IgD-negative memory B cell (primary cell): ENCODE measurements at regions not wholly inside any gene's neighbourhood (a gene's known extent, or its start where the extent isn't known, plus 50 kb on each side); places are given as distances from the start of the nearest gene placed in this dataset.
"Not testable (repeated sequence)": the region's sequence is repeated elsewhere in the genome, so short reads cannot be mapped to it uniquely, and the experiment has no call there.

ENCODE experiments used
- H3K27ac Mint-ChIP-seq, 3 donors: one replicate each; pipeline ENCODE4 v1.8.0; 2020 to 2022; ENCODE audit warnings: mild to moderate bottlenecking in 3 of 3, mixed read lengths in 3 of 3, moderate library complexity in 1 of 3
- H3K27me3 Mint-ChIP-seq: one replicate; pipeline ENCODE4 v1.8.0; 2021; ENCODE audit warnings: mixed read lengths
- H3K36me3 Mint-ChIP-seq: one replicate; pipeline ENCODE4 v1.8.0; 2020; ENCODE audit warnings: mild to moderate bottlenecking, mixed read lengths
- H3K4me1 Mint-ChIP-seq, 3 donors: one replicate each; pipeline ENCODE4 v1.8.0; 2020 to 2022; ENCODE audit warnings: mixed read lengths in 3 of 3, mild to moderate bottlenecking in 1 of 3
- H3K4me3 Mint-ChIP-seq, 4 donors: one replicate each; pipeline ENCODE4 v1.8.0; 2020 to 2022; ENCODE audit warnings: mild to moderate bottlenecking in 4 of 4, mixed read lengths in 4 of 4, moderate library complexity in 3 of 4
- H3K9me3 Mint-ChIP-seq, 3 donors: one replicate each; pipeline ENCODE4 v1.8.0; 2020 to 2021; ENCODE audit warnings: mixed read lengths in 3 of 3, mild to moderate bottlenecking in 1 of 3

- Mint-ChIP-seq H3K27ac (no peak overlapping the region), H3K4me1 (no peaks in the 10 kb centered on the region), H3K27me3 (no peaks in the 10 kb centered on the region), H3K9me3 (peaks cover 3 to 17% (median 11%) of the 10 kb centered on the region in 3 donors), H3K36me3 (peaks cover 1% of the 10 kb centered on the region), H3K4me3 (no peak overlapping the region)
Observed at GRCh38 chr11:60592601-60593000, 77.4 kb downstream of the MS4A13 start.

- no peaks in the 10 kb centered on the region for H3K4me1 Mint-ChIP-seq
- H3K27ac Mint-ChIP-seq: no peak overlapping the region
- H3K9me3 Mint-ChIP-seq: peaks cover 3 to 23% (median 12%) of the 10 kb centered on the region in 3 donors
- no peak overlapping the region for H3K4me3 Mint-ChIP-seq
- peaks cover 1% of the 10 kb centered on the region for H3K36me3 Mint-ChIP-seq
- H3K27me3 Mint-ChIP-seq: no peaks in the 10 kb centered on the region
Observed at GRCh38 chr11:60594998-60595642, 79.9 kb downstream of the MS4A13 start.

- Mint-ChIP-seq H3K27ac (no peak overlapping the region), H3K4me1 (peaks cover 0 to 1% (median 0%) of the 10 kb centered on the region in 3 donors), H3K27me3 (peaks cover 3% of the 10 kb centered on the region), H3K4me3 (no peak overlapping the region), H3K36me3 (no peaks in the 10 kb centered on the region), H3K9me3 (no peaks in the 10 kb centered on the region)
Observed at GRCh38 chr11:60607483-60607882, 91.9 kb upstream of the MS4A8 start.

- H3K27ac Mint-ChIP-seq: no peak overlapping the region
- H3K36me3 Mint-ChIP-seq: no peaks in the 10 kb centered on the region
- peaks cover 3% of the 10 kb centered on the region for H3K27me3 Mint-ChIP-seq
- H3K4me3 Mint-ChIP-seq: no peak overlapping the region
- peaks cover 0 to 1% (median 0%) of the 10 kb centered on the region in 3 donors for H3K4me1 Mint-ChIP-seq
- H3K9me3 Mint-ChIP-seq: no peaks in the 10 kb centered on the region
Observed at GRCh38 chr11:60609632-60610031, 89.8 kb upstream of the MS4A8 start.

GRCh38 chr11:60610702-60611101, 88.7 kb upstream of the MS4A8 start:
- no peaks in the 10 kb centered on the region for H3K36me3 Mint-ChIP-seq
- peaks cover 0 to 1% (median 0%) of the 10 kb centered on the region in 3 donors for H3K4me1 Mint-ChIP-seq
- H3K27ac Mint-ChIP-seq: no peak overlapping the region
- H3K4me3 Mint-ChIP-seq: no peak overlapping the region
- H3K27me3 Mint-ChIP-seq: peaks cover 3% of the 10 kb centered on the region
- no peaks in the 10 kb centered on the region for H3K9me3 Mint-ChIP-seq

- Mint-ChIP-seq H3K36me3 (no peaks in the 10 kb centered on the region), H3K4me3 (no peak overlapping the region), H3K9me3 (no peaks in the 10 kb centered on the region), H3K4me1 (peaks cover 0 to 4% (median 2%) of the 10 kb centered on the region in 3 donors), H3K27me3 (peaks cover 1% of the 10 kb centered on the region), H3K27ac (no peak overlapping the region)
Observed at GRCh38 chr11:60615497-60615896, 83.9 kb upstream of the MS4A8 start.

- not testable (repeated sequence) for H3K36me3 Mint-ChIP-seq, H3K27ac Mint-ChIP-seq, H3K27me3 Mint-ChIP-seq, H3K4me1 Mint-ChIP-seq, H3K4me3 Mint-ChIP-seq, H3K9me3 Mint-ChIP-seq
Observed at GRCh38 chr11:60621940-60622339, 77.5 kb upstream of the MS4A8 start.

- not testable (repeated sequence) for H3K4me1 Mint-ChIP-seq, H3K27me3 Mint-ChIP-seq, H3K4me3 Mint-ChIP-seq, H3K36me3 Mint-ChIP-seq, H3K27ac Mint-ChIP-seq, H3K9me3 Mint-ChIP-seq
Observed at GRCh38 chr11:60622776-60623175, 76.6 kb upstream of the MS4A8 start.

GRCh38 chr11:60625262-60625661, 74.2 kb upstream of the MS4A8 start:
- Mint-ChIP-seq H3K27ac (no peak overlapping the region), H3K4me1 (peaks cover 0 to 3% (median 0%) of the 10 kb centered on the region in 3 donors), H3K27me3 (no peaks in the 10 kb centered on the region), H3K4me3 (no peak overlapping the region), H3K9me3 (peaks cover 0 to 3% (median 2%) of the 10 kb centered on the region in 3 donors), H3K36me3 (no peaks in the 10 kb centered on the region)

GRCh38 chr11:60629399-60629798, 70.0 kb upstream of the MS4A8 start:
- no peaks in the 10 kb centered on the region for H3K36me3 Mint-ChIP-seq
- peaks cover 5% of the 10 kb centered on the region for H3K27me3 Mint-ChIP-seq
- H3K27ac Mint-ChIP-seq: no peak overlapping the region
- H3K4me1 Mint-ChIP-seq: peaks cover 15 to 30% (median 28%) of the 10 kb centered on the region in 3 donors
- H3K4me3 Mint-ChIP-seq: no peak overlapping the region
- H3K9me3 Mint-ChIP-seq: no peaks in the 10 kb centered on the region

GRCh38 chr11:60631944-60632343, 67.5 kb upstream of the MS4A8 start:
- Mint-ChIP-seq H3K4me1 (peaks cover 15 to 30% (median 26%) of the 10 kb centered on the region in 3 donors), H3K27me3 (peaks cover 9% of the 10 kb centered on the region), H3K9me3 (peaks cover 0 to 3% (median 0%) of the 10 kb centered on the region in 3 donors), H3K36me3 (no peaks in the 10 kb centered on the region), H3K4me3 (peak overlapping the region in 1 of 4 donors; percentile 59), H3K27ac (no peak overlapping the region)

GRCh38 chr11:60633645-60634044, 65.8 kb upstream of the MS4A8 start:
- H3K4me3 Mint-ChIP-seq: peak overlapping the region in 2 of 4 donors; percentile 46 to 69
- H3K27me3 Mint-ChIP-seq: peaks cover 9% of the 10 kb centered on the region
- H3K4me1 Mint-ChIP-seq: peaks cover 15 to 30% (median 26%) of the 10 kb centered on the region in 3 donors
- H3K9me3 Mint-ChIP-seq: peaks cover 0 to 3% (median 0%) of the 10 kb centered on the region in 3 donors
- no peaks in the 10 kb centered on the region for H3K36me3 Mint-ChIP-seq
- peak overlapping the region in 1 of 3 donors; percentile 28 for H3K27ac Mint-ChIP-seq

- peaks cover 15 to 30% (median 26%) of the 10 kb centered on the region in 3 donors for H3K4me1 Mint-ChIP-seq
- no peak overlapping the region for H3K4me3 Mint-ChIP-seq
- H3K27ac Mint-ChIP-seq: peak overlapping the region in 1 of 3 donors; percentile 13
- no peaks in the 10 kb centered on the region for H3K36me3 Mint-ChIP-seq
- H3K27me3 Mint-ChIP-seq: peaks cover 9% of the 10 kb centered on the region
- H3K9me3 Mint-ChIP-seq: peaks cover 0 to 3% (median 0%) of the 10 kb centered on the region in 3 donors
Observed at GRCh38 chr11:60634126-60634525, 65.3 kb upstream of the MS4A8 start.

- H3K36me3 Mint-ChIP-seq: peaks cover 2% of the 10 kb centered on the region
- H3K27ac Mint-ChIP-seq: no peak overlapping the region
- peaks cover 3 to 6% (median 4%) of the 10 kb centered on the region in 3 donors for H3K9me3 Mint-ChIP-seq
- H3K4me3 Mint-ChIP-seq: no peak overlapping the region
- H3K4me1 Mint-ChIP-seq: no peaks in the 10 kb centered on the region
- peaks cover 4% of the 10 kb centered on the region for H3K27me3 Mint-ChIP-seq
Observed at GRCh38 chr11:60641940-60642339, 57.5 kb upstream of the MS4A8 start.

GRCh38 chr11:60647087-60647486, 52.3 kb upstream of the MS4A8 start:
- Mint-ChIP-seq H3K27me3 (peaks cover 2% of the 10 kb centered on the region), H3K36me3 (peaks cover 2% of the 10 kb centered on the region), H3K27ac (no peak overlapping the region), H3K9me3 (peaks cover 4 to 6% (median 6%) of the 10 kb centered on the region in 3 donors), H3K4me1 (no peaks in the 10 kb centered on the region), H3K4me3 (no peak overlapping the region)
